Testis (tissue), 2 donors: ENCODE measurements at regions not wholly inside any gene's neighbourhood (a gene's known extent, or its start where the extent isn't known, plus 50 kb on each side); places are given as distances from the start of the nearest gene placed in this dataset.

Experiments used
- DNase-seq: peaks from one replicate; pipeline ENCODE4 v3.0.0-alpha.2; 2019
- H3K27ac ChIP-seq, 2 donors: fragments of 200-600 bp; sonication (generic); one replicate each; pipeline ENCODE4 v1.5.1; 2019
- H3K27me3 ChIP-seq: fragments of 200-600 bp; sonication (generic); one replicate; pipeline ENCODE4 v1.5.1; 2019
- H3K36me3 ChIP-seq: fragments of 200-600 bp; sonication (generic); one replicate; pipeline ENCODE4 v1.5.1; 2017; ENCODE audit warnings: low read depth; ENCODE audit errors: missing control alignments
- H3K4me1 ChIP-seq: fragments of 200-600 bp; sonication (generic); one replicate; pipeline ENCODE4 v1.5.1; 2019
- H3K4me3 ChIP-seq, 2 donors: fragments of 200-600 bp; sonication (generic); one replicate each; pipeline ENCODE4 v1.5.1; 2017 to 2019
- H3K9me3 ChIP-seq: fragments of 200-600 bp; sonication (generic); one replicate; pipeline ENCODE4 v1.5.1; 2017
- CTCF ChIP-seq, 3 experiments: fragments of 450-650 bp in 2 of 3; fragments of 200-600 bp in 1 of 3; sonication (generic) in 1 of 3; IDR thresholded peaks; one replicate each; pipeline ENCODE4 v1.5.1; 2016 to 2019; ENCODE audit warnings: antibody characterized with exemption in 3 of 3, mild to moderate bottlenecking in 2 of 3, moderate library complexity in 1 of 3
- POLR2A ChIP-seq: fragments of 450-650 bp; IDR thresholded peaks from one replicate; pipeline ENCODE4 v1.6.1; 2017; ENCODE audit warnings: antibody characterized with exemption, mild to moderate bottlenecking, moderate library complexity
- WGBS, 2 donors: methylation state at CpG; one replicate each; pipeline ENCODE4 v1.1.5; 2018; 5-methylcytosine and 5-hydroxymethylcytosine counted together
- intact Hi-C: fragments of 100-400 bp; cut with DNase I; formaldehyde crosslinking; loops from one replicate; pipeline ENCODE4 v1.15.1; 2023; ENCODE audit warnings: low total_unique reads

GRCh38 chr20:10935658-10936402 is 262.0 kb upstream of the JAG1 start:
- no peak overlapping the region for H3K27ac ChIP-seq
- intact Hi-C loops = no loop called here
- no peak for DNase-seq

GRCh38 chr20:10936786-10937185 is 263.0 kb upstream of the JAG1 start:
- H3K27ac ChIP-seq = no peak overlapping the region
- no peaks in the 10 kb centered on the region for H3K9me3 ChIP-seq
- H3K4me1 ChIP-seq = no peaks in the 10 kb centered on the region
- intact Hi-C loops = no loop called here
- DNase-seq = no peak
- WGBS, 2 donors = 89 to 100% methylated on average over 2 of the region's 2 CpGs
- TF ChIP-seq CTCF (IDR thresholded peaks at IDR 0.05) (no peak), POLR2A (no peak)
- no peak overlapping the region for H3K4me3 ChIP-seq
- H3K27me3 ChIP-seq = no peaks in the 10 kb centered on the region
- no peaks in the 10 kb centered on the region for H3K36me3 ChIP-seq

More at GRCh38 chr20:10935658-10936402, 262.0 kb upstream of the JAG1 start:
- Histone ChIP-seq H3K36me3 (no peaks in the 10 kb centered on the region), H3K4me1 (no peaks in the 10 kb centered on the region), H3K9me3 (no peaks in the 10 kb centered on the region), H3K27me3 (no peaks in the 10 kb centered on the region), H3K4me3 (no peak overlapping the region)
- 67 to 73% methylated on average over 5 of the region's 5 CpGs for WGBS, 2 donors
- TF ChIP-seq POLR2A (no peak), CTCF (IDR thresholded peaks at IDR 0.05) (no peak)

- H3K27me3 ChIP-seq = no peaks in the 10 kb centered on the region
- no peak for DNase-seq
- 91 to 92% methylated on average over 2 of the region's 2 CpGs for WGBS, 2 donors
- no peak overlapping the region for H3K27ac ChIP-seq
- no peaks in the 10 kb centered on the region for H3K9me3 ChIP-seq
- H3K36me3 ChIP-seq = no peaks in the 10 kb centered on the region
- intact Hi-C loops = no loop called here
- no peak overlapping the region for H3K4me3 ChIP-seq
- no peaks in the 10 kb centered on the region for H3K4me1 ChIP-seq
- no peak for TF ChIP-seq CTCF (IDR thresholded peaks at IDR 0.05)
- TF ChIP-seq POLR2A = no peak
Measured at GRCh38 chr20:10939331-10939941, 265.6 kb upstream of the JAG1 start.

- 75 to 87% methylated on average over 4 of the region's 4 CpGs for WGBS, 2 donors
- intact Hi-C loops = no loop called here
- H3K36me3 ChIP-seq = no peaks in the 10 kb centered on the region
- TF ChIP-seq CTCF (IDR thresholded peaks at IDR 0.05) = no peak
- no peak for TF ChIP-seq POLR2A
- H3K4me3 ChIP-seq = no peak overlapping the region
- no peaks in the 10 kb centered on the region for H3K9me3 ChIP-seq
- H3K4me1 ChIP-seq = no peaks in the 10 kb centered on the region
- H3K27ac ChIP-seq = no peak overlapping the region
- no peaks in the 10 kb centered on the region for H3K27me3 ChIP-seq
- no peak for DNase-seq
Measured at GRCh38 chr20:10940941-10941340, 267.1 kb upstream of the JAG1 start.
